Glutamatergic neuron (in vitro differentiated cells): ENCODE measurements at regions not wholly inside any gene's neighbourhood (a gene's known extent, or its start where the extent isn't known, plus 50 kb on each side); places are given as distances from the start of the nearest gene placed in this dataset.

Source experiments
- DNase-seq: peaks from one replicate; pipeline ENCODE4 v3.0.0; 2022
- H3K27ac Mint-ChIP-seq: one replicate; pipeline ENCODE4 v1.8.0; 2020; ENCODE audit warnings: mild to moderate bottlenecking, mixed read lengths, inconsistent platforms; ENCODE audit not compliant: unreplicated experiment
- H3K27me3 Mint-ChIP-seq: one replicate; pipeline ENCODE4 v1.8.0; 2020; ENCODE audit warnings: mild to moderate bottlenecking, moderate library complexity, mixed read lengths, inconsistent platforms; ENCODE audit not compliant: unreplicated experiment
- H3K36me3 Mint-ChIP-seq: one replicate; pipeline ENCODE4 v1.8.0; 2020; ENCODE audit warnings: mild to moderate bottlenecking, mixed read lengths, inconsistent platforms; ENCODE audit not compliant: unreplicated experiment
- H3K4me1 Mint-ChIP-seq: one replicate; pipeline ENCODE4 v1.8.0; 2020; ENCODE audit warnings: mild to moderate bottlenecking, low read depth, mixed read lengths, inconsistent platforms; ENCODE audit not compliant: unreplicated experiment
- H3K4me3 Mint-ChIP-seq: one replicate; pipeline ENCODE4 v1.8.0; 2020; ENCODE audit warnings: mild to moderate bottlenecking, mixed read lengths, inconsistent platforms; ENCODE audit not compliant: unreplicated experiment
- H3K9me3 Mint-ChIP-seq: one replicate; pipeline ENCODE4 v1.8.0; 2020; ENCODE audit warnings: mild to moderate bottlenecking, moderate library complexity, mixed read lengths, inconsistent platforms; ENCODE audit not compliant: unreplicated experiment
- TF ChIP-seq, protein P1 (sequence below): fragments of 200-600 bp; sonication (generic); IDR thresholded peaks from one replicate; pipeline ENCODE4 v1.5.0; 2021; ENCODE audit not compliant: partially characterized antibody, unreplicated experiment

DNA sequence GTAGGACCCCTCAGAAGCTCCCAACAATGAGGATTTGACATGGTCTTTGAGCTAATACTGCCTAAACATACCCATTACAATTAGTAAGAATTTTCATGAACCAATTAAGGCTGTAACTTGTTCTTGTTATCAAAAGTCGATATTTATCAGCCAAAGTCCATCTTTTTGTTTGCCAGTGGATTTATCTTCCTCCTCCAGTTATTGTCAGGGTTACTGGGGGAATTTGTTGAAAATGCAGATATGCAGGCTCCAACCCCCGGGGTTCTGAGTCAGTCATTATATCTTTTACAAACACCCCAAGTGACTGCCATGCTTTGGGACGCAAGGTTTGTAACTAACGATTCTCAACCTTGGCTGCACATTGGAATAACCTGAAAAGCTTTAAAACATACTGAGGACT, 338.8 kb upstream of the PPARGC1A start:
- TF ChIP-seq, protein P1, sequence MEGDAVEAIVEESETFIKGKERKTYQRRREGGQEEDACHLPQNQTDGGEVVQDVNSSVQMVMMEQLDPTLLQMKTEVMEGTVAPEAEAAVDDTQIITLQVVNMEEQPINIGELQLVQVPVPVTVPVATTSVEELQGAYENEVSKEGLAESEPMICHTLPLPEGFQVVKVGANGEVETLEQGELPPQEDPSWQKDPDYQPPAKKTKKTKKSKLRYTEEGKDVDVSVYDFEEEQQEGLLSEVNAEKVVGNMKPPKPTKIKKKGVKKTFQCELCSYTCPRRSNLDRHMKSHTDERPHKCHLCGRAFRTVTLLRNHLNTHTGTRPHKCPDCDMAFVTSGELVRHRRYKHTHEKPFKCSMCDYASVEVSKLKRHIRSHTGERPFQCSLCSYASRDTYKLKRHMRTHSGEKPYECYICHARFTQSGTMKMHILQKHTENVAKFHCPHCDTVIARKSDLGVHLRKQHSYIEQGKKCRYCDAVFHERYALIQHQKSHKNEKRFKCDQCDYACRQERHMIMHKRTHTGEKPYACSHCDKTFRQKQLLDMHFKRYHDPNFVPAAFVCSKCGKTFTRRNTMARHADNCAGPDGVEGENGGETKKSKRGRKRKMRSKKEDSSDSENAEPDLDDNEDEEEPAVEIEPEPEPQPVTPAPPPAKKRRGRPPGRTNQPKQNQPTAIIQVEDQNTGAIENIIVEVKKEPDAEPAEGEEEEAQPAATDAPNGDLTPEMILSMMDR: no peak
- peaks cover 2% of the 10 kb centered on the region for H3K27me3 Mint-ChIP-seq
- no peak overlapping the region for H3K27ac Mint-ChIP-seq
- DNase-seq: no peak
- peaks cover 2% of the 10 kb centered on the region for H3K9me3 Mint-ChIP-seq
- H3K4me1 Mint-ChIP-seq: no peaks in the 10 kb centered on the region
- H3K4me3 Mint-ChIP-seq: no peak overlapping the region
- peaks cover 5% of the 10 kb centered on the region for H3K36me3 Mint-ChIP-seq

- Mint-ChIP-seq H3K4me3 (no peak overlapping the region), H3K9me3 (no peaks in the 10 kb centered on the region), H3K4me1 (no peaks in the 10 kb centered on the region), H3K27ac (no peak overlapping the region), H3K27me3 (peaks cover 2% of the 10 kb centered on the region), H3K36me3 (peaks cover 5% of the 10 kb centered on the region)
- DNase-seq: no peak
- TF ChIP-seq, protein P1: no peak
Measured at GRCh38 chr4:24226667-24227066, 336.8 kb upstream of the PPARGC1A start.

GRCh38 chr4:24226023-24226422, 336.2 kb upstream of the PPARGC1A start:
- Mint-ChIP-seq H3K36me3 (peaks cover 5% of the 10 kb centered on the region), H3K27me3 (peaks cover 2% of the 10 kb centered on the region), H3K9me3 (no peaks in the 10 kb centered on the region), H3K4me3 (no peak overlapping the region), H3K27ac (no peak overlapping the region), H3K4me1 (no peaks in the 10 kb centered on the region)
- DNase-seq: no peak
- TF ChIP-seq, protein P1: no peak

DNA sequence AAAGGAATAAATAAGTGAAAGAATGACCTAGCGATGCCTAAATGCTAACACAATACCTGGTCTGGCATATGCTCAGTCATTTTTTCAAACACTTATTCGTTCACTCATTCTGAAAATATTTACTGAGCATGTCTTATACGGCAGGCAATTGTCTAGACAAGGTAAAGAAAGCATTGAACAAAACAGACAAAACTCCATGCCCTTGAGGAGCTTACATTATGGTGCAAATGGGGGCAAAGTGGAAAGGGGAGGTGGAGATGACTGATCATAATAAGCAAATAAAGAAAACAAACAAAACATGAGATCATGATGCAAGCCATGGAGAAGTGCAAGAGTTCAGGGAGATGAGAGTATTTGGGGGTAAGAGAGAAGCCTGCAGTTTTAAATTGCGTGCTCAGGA, 334.6 kb upstream of the PPARGC1A start:
- TF ChIP-seq, protein P1: no peak
- no peak overlapping the region for H3K4me3 Mint-ChIP-seq
- peaks cover 5% of the 10 kb centered on the region for H3K36me3 Mint-ChIP-seq
- H3K4me1 Mint-ChIP-seq: no peaks in the 10 kb centered on the region
- H3K27ac Mint-ChIP-seq: no peak overlapping the region
- H3K9me3 Mint-ChIP-seq: no peaks in the 10 kb centered on the region
- H3K27me3 Mint-ChIP-seq: peaks cover 2% of the 10 kb centered on the region
- DNase-seq: no peak

DNA sequence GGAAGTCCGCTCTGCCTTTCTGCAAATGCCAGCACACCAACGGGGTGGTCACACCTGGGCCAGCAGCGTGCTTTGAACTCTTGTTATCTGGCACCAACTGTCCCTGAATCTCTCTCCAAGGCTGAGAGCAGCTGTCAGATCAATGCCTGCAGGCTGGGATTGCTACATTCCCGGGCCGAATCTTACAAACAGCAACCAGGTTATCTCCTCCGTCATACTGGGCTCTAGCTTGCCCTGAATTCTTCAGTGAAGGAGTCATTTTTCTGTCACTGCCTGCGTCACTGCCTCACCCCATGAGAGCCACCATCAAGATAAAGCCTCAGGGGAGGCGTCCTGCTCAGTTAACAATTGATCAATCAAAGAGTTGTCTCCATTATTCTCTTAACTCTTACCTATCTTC, 329.4 kb upstream of the PPARGC1A start:
- DNase-seq: no peak
- TF ChIP-seq, protein P1: no peak
- Mint-ChIP-seq H3K4me3 (no peak overlapping the region), H3K27me3 (no peaks in the 10 kb centered on the region), H3K9me3 (no peaks in the 10 kb centered on the region), H3K4me1 (no peaks in the 10 kb centered on the region), H3K36me3 (no peaks in the 10 kb centered on the region), H3K27ac (no peak overlapping the region)
